ENCODE measurements at regions not wholly inside any gene's neighbourhood (a gene's known extent, or its start where the extent isn't known, plus 50 kb on each side); places are given as distances from the start of the nearest gene placed in this dataset.
"Not testable (repeated sequence)": the region's sequence is repeated elsewhere in the genome, so short reads cannot be mapped to it uniquely, and the experiment has no call there.

DNA sequence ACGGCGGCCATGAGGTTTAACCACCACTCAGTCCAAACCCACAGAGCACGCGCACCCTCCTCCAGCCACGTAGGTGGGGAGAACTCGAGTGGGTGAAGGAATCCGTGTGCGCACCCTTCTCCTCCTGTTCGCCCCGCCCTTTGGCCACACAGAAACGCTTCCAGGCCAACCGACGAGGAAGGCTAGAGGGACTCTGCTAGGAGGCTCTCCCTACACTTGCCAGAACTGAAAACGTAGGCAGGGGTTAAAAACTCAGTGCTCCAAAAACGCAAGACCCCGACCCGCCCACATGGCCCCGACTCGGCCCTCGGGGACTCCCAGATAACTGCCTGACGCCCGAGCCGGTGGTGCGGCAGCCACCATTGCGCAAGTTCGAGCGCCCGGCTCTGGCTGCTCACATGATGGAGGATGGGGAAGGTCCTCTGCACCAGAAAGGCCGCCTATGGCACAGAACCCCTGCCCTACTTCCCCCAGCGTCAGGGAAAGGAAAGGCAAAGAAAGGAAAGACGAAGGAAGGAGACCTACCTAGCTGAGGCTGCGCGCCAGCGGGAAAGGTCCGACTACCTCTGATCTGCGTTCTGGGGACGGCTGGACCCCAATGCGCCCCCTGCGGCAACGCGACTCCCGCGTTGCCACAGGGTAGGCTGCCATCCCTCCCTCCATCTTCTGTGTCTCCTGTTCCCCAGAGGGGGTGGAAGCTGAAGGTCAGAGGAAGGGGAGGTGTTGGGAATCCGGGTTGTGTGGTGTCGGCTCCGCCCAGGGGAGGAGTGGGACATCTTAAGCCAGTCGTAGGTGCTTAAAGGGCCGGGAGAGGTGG lies 201.9 kb upstream of the AGTR2 start:
- no peak for DNase-seq (ENCODE audit: low read depth in 2 of 2)

DNA sequence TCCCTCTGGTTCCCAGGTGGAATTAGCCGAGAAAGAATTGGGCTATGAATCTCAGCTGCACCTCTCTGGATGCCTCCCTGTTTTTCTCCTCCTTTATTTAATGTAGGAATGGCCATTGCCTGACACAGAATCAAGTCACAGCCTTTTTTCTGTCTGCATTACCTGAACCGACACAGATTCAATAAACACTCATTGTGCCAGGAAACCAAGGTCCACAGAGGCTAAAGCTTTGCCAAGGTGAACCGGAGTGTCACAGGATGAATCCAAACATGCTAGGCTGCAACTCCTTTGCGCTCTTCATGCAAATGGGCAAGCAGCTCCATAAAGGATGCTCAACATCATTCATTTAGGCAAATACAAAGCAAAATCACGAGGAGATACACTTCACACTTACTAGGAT lies 199.8 kb upstream of the AGTR2 start:
- no peak for DNase-seq (ENCODE audit: low read depth in 2 of 2)

DNA sequence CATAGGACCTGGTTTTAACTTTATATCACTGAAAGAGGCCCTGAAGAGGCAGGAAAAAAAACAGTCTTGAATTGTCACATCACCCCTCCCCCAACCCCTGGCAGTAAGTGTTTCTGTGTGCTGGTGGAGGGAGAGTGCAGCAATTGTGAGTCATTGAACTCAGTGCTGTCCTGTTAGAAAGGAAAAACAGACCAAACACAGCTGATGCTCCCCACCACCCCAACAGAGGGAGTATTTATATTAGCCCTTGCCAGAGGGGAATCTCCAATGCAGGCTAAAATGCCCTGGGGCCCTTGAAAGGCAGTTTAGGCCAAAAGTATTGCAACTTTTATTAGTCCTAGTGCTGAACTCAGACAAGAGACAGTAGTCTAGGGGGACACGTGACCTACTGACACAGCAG lies 197.8 kb upstream of the AGTR2 start:
- no peak for DNase-seq (ENCODE audit: low read depth in 2 of 2)

DNA sequence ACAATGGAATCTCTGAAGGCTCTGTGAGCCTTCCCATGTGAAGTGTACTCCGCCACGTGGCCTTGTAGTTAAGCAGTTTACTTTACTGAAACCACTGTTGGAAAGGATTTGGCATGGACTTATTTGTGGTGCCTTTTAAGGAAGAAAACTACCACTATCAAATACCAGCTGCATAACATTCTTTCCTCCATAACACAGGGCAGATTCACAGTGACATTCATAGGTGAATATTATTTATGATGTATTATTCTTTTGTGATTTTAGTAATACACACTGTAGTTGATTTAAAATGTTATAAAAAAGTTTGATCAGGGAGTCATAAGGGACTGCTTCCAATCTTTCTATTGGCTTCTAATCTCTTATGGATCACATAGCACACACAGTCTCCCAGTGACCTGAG lies 192.5 kb upstream of the AGTR2 start:
- no peak for DNase-seq (ENCODE audit: low read depth in 2 of 2)

DNA sequence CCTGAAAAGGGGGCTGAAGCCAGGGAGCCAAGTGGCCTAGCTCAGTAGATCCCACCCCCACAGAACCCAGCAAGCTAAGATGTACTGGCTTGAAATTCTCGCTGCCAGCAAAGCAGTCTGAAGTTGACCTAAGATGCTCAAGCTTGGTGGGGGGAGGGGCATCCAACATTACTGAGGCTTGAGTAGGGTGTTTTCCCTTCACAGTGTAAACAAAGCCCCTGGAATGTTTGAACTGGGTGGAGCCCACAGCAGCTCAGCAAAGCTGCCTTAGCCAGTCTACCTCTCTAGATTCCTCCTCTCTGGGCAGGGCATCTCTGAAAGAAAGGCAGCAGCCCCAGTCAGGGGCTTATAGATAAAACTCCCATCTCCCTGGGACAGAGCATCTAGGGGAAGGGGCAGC lies 187.4 kb upstream of the AGTR2 start:
- not testable (repeated sequence) for DNase-seq (ENCODE audit: low read depth in 2 of 2)

DNA sequence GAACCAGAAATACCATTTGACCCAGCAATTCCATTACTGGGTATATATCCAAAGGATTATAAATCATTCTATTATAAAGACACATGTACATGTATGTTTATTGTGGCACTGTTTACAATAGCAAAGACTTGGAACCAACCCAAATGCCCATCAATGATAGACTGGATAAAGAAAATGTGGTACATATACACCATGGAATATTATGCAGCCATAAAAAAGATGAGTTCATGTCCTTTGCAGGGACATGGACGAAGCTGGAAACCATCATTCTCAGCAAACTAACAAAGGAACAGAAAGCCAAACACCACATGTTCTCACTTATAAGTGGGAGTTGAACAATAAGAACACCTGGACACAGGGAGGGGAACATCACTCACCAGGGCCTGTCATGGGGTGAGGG lies 183.1 kb upstream of the AGTR2 start:
- DNase-seq (ENCODE audit: low read depth in 2 of 2): not testable (repeated sequence)

DNA sequence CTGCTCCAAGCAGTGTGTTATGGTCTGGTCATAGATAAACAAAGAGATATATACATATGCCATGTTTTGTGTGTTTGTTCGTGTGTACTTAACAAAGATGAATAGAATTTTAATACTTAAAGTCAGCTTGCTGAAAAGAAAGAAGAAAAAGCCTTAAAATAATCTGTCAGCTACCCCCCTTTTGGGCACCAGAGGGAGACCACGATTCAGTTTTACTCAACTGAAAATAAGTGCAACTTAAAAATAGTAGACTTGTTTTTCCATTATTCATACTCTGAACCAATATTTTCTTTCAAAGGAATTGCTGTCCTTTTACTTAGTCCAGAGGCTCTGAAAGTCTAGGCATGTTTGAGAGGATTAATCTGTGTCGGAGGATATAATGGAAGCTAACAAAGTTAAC lies 181.7 kb upstream of the AGTR2 start:
- no peak for DNase-seq (ENCODE audit: low read depth in 2 of 2)

DNA sequence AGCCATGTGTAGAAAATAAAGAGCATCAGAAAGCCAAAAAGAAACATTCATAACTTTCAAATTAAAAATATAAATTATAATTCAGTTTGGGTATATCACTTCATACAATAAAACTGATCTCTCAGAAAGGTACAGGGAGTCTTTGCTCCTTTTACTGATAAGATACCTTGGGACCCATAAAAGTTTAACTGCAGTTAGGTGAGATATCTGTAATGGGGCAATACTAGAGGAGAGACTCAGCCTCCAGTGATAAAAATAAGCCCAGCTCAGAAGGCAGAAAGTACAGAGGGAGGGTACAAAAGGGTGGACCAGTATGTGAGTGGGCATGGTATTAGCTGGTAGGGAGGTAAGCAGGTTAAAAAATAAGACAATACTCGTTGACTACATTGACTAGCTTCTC lies 180.9 kb upstream of the AGTR2 start:
- DNase-seq (ENCODE audit: low read depth in 2 of 2): no peak

DNA sequence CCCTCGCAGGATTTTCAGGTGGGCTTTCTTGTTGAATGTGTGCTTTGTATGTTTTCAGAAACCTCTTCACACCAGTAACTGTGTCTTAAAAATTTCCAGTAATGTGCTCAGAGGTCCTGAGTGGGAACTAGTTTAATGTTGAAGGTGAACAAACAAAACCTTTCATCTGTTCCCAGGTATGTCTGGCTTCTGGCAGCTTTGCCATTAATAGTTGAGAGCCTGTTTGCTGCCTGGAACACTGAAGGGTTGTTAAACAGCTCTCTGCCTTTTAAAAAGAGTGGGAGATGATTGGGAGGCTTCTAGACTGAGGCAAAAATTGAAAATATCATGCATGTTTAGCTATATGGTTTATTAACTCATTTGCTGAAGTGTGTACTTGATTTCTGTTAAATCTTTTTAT lies 161.2 kb upstream of the AGTR2 start:
- DNase-seq (ENCODE audit: low read depth in 2 of 2): no peak

DNA sequence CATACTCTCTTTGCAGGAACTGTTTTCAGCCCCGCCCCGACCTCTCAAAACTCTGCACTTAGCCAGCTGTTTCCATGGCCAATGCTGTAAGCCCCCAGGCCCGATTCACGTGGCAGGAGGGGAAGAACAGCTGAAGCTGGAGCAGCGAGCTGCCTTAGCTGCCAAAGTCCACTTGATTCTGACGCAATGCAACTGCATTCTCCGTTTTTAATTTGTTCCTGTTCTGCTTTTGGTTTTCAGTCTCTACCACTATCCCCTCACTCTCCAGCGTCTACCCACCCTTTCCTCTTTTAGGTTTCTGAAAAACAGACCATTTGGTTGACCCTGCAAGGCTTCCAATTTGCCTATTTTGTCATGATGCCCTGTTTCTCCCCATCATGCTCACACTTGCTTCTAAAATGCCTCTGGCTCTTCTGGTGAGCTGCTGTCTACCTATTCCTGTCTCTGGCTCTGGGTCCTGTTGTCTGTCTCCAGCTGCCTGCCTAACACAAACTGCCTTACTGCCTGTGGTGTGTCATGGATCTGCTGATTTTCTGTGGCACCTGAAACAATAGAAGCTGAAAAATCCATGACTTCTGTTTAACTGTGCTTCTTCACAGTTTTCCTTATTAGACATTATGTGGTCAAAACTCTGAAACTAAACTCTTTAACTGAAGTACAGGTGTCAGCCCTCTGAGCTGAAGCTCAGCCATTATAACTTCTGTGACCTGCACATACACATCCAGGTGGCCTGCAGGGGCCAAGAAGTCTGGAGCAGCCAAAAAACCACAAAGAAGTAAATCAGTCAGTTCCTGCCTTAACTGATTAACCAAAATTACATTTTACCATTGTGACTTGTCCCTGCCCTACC lies 160.5 kb upstream of the AGTR2 start:
- DNase-seq (ENCODE audit: low read depth in 2 of 2): no peak

DNA sequence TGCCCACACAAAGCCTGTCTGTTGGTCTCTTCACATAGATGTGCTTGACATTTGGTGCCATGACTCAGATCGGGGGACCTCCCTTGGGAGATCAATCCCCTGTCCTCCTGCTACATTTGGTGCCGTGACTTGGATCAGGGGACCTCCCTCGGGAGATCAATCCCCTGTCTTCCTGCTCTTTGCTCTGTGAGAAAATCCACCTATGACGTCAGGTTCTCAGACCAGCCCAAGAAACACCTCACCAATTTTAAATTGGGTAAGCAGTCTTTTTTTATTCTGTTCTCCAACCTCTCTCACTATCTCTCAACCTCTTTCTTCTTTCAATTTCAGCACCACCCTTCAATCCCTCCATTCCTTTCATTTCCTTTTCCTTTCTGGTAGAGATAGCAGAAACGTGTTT lies 159.6 kb upstream of the AGTR2 start:
- no peak for DNase-seq (ENCODE audit: low read depth in 2 of 2)

DNA sequence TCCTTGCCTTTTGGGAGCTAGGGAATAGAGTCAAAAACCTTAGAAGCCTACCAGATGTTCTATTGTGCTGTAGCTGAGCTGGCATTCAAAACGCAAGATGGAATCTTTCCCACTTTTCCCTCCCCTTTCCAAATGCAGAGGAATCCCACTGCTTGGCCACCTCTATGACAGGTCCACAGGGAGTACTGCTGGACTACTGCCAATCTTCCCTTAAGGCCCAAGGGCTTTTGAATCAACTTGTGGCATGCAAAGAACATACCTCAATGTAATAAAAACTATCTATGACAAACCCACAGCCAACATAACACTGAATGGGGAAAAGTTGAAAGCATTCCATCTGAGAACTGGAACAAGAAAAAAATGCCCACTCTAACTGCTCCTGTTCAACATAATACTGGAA lies 139.2 kb upstream of the AGTR2 start:
- DNase-seq (ENCODE audit: low read depth in 2 of 2): no peak
